ENCODE measurements at regions not wholly inside any gene's neighbourhood (a gene's known extent, or its start where the extent isn't known, plus 50 kb on each side); places are given as distances from the start of the nearest gene placed in this dataset.

DNA sequence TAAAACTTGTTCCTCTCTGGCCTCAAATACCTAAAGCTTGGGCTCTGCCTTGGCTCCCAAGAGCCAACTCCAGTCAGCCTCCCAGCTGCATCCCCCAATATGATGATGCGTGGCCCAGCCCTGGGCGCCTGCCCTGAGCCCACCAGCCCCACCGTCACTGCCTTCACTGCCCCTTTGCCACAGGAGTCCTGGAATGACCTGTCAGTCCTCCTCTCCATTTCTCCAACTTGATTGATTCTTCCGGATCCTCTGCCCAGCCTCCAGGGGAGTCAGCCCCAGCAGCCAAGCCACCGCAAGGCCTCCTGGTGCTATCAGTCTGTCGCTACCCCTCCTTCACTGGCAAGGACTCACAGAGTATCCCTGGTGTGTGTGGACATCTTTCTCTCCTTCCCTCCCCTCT, 96.7 kb upstream of the PMEPA1 start:
- no peak for DNase-seq (ENCODE audit: low read depth in 2 of 2)

GRCh38 chr20:57805747-57806146, 95.9 kb upstream of the PMEPA1 start:
- DNase-seq (ENCODE audit: low read depth in 2 of 2), result no peak

GRCh38 chr20:57804470-57805250, 94.8 kb upstream of the PMEPA1 start:
- no peak for DNase-seq (ENCODE audit: low read depth in 2 of 2)

GRCh38 chr20:57803508-57804005, 93.7 kb upstream of the PMEPA1 start:
- DNase-seq (ENCODE audit: low read depth in 2 of 2), result no peak

GRCh38 chr20:57802765-57803507, 93.1 kb upstream of the PMEPA1 start:
- DNase-seq (ENCODE audit: low read depth in 2 of 2), result no peak

GRCh38 chr20:57801581-57801980, 91.8 kb upstream of the PMEPA1 start:
- DNase-seq (ENCODE audit: low read depth in 2 of 2), result no peak

DNA sequence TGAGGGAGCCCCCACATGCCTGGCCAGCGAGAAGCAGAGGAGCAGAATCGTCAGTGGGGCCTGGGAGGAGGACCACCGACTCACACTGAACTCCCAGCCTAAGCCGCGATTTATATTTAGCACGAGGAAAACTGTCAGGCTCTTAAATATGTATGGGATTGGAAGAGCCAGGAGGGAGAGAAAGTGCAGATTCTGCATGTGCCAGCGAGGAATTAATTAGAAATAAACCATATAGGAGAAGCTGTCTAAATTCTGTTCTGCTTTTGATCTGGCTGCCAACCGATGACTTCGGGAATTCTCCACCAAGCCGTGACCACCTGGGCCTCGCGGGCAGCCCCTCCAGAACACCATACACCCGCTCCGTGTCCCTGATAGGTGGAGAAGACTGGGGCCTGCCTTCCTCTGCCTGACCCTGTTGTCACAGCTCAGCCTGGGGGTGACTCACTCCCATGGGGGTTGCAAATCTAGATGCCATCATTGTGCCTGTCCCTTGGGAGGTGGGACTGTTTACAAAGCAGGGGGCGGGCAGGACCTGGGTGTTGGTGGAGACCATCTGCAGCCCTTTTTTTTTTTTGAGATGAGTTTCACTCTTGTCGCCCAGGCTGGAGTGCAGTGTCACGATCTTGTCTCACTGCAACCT, 91.1 kb upstream of the PMEPA1 start:
- no peak for DNase-seq (ENCODE audit: low read depth in 2 of 2)

- no peak for DNase-seq (ENCODE audit: low read depth in 2 of 2)
Observed at GRCh38 chr20:57797401-57797800, 87.6 kb upstream of the PMEPA1 start.

DNA sequence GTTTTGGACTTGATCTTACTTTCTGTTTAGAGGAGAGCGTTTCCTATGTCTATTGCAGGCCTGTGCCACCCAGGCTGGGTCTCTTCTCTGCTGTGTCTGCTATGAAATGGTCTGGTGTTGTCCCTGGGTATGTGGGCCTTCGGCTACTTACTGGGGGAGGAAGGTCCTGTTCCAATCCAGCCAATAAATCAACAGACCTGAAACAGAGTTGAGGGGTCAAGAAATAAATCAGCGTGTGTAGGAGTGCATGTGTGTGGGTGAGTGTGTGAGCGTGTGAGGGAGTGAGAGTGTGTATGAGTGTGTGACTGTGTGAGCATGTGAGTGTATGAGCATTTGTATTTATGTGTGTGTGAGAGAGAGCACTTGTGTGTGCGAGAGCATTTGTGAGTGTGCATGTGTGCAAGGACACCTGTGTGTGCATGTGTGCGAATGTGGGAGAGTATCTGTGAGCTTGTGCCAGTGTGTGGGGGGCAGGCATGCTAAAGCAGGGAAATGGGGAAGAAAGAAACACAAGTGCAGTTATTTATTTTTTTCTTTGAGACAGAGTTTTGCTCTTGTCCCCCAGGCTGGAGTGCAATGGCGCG, 86.3 kb upstream of the PMEPA1 start:
- DNase-seq (ENCODE audit: low read depth in 2 of 2), result no peak

- DNase-seq (ENCODE audit: low read depth in 2 of 2), result no peak
Observed at GRCh38 chr20:57795342-57795697, 85.5 kb upstream of the PMEPA1 start.

- DNase-seq (ENCODE audit: low read depth in 2 of 2), result no peak
Observed at GRCh38 chr20:57794600-57795341, 85.0 kb upstream of the PMEPA1 start.

GRCh38 chr20:57794036-57794435, 84.2 kb upstream of the PMEPA1 start:
- DNase-seq (ENCODE audit: low read depth in 2 of 2), result no peak

DNA sequence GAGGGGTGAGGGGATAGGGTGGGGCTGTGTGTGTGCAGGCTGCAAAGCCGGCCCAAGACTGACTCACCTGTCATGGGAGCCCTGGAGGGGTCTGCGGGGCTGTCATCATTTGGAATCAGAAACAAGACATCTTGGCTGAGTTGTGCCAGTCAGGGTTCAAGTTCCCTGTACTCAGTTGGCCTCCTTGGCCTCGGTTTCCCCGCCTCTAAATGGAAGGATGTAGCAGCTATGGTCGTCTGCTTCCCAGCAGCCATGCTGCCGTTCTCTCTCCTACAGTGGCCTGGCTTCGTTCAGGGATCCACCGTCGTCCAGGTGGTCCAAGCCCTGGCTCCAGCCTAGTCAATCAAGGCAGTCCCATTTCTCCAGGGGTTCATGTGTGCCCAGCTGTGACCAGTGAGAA, 83.6 kb upstream of the PMEPA1 start:
- no peak for DNase-seq (ENCODE audit: low read depth in 2 of 2)

- DNase-seq (ENCODE audit: low read depth in 2 of 2), result no peak
Observed at GRCh38 chr20:57792386-57793080, 82.7 kb upstream of the PMEPA1 start.

- DNase-seq (ENCODE audit: low read depth in 2 of 2), result no peak
Observed at GRCh38 chr20:57791966-57792365, 82.2 kb upstream of the PMEPA1 start.

GRCh38 chr20:57791178-57791962, 81.6 kb upstream of the PMEPA1 start:
- DNase-seq (ENCODE audit: low read depth in 2 of 2), result no peak

DNA sequence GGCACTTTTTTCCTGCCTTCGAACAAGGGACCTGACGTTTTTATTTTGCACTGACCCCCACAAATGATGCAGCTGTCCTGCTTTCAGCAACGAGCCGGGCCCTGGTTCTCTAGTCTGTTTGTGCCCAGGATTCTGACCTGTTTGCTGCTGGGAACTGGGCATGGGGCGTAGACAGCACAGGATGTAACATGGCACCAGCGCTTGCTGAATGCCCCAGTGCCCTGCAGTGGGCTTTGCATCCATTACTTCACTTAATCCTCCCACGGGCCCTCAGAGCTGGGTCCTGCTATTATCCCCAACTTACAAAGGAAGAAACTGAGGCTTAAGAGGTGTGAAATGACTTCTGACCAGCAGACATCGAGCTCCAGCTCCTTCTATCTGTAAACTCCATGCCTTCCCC, 80.4 kb upstream of the PMEPA1 start:
- no peak for DNase-seq (ENCODE audit: low read depth in 2 of 2)

- no peak for DNase-seq (ENCODE audit: low read depth in 2 of 2)
Observed at GRCh38 chr20:57788936-57789613, 79.3 kb upstream of the PMEPA1 start.

DNA sequence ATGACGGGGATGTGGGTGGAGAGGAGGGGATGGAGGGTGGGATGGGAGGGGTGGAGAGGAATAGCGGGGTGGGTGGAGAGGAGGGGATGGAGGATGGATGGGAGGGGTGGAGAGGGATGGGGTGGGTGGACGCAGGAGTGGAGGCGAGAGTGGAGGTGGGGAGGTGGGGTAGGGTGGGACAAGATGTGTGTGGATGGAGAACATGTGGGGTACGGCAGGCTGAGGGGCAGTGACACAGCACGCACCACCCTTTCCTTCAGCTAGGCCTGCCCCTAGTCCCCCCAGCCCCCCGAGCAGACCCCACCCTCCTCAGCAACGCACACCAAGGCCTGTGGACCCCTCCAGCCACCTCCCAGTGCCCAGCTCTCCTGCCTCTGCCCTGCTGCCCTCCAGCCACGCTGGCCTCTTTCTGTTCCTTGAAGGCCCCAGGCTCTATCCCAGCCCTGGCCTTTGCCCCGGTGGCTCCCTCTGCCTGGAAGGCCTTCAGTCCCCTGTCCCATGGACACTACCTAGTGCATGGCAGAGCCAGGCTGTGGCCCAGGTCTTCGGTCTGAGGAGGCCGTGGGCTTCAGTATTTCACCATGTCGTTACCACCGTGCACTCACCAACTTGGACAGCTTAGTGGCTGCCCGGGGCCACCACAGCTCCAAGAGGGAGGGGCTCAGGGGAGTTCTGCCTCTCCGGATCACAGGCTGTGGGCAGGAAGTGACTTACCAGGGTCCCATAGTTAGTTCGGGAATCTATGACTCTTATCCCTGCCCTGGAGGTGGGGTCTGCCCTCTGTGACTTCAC, 78.4 kb upstream of the PMEPA1 start:
- no peak for DNase-seq (ENCODE audit: low read depth in 2 of 2)

All from fibroblast of skin of left quadriceps (primary cell).